GM18951 (cell line): ENCODE measurements at regions not wholly inside any gene's neighbourhood (a gene's known extent, or its start where the extent isn't known, plus 50 kb on each side); places are given as distances from the start of the nearest gene placed in this dataset.

Experiments used
- POLR2A ChIP-seq: IDR thresholded peaks from 4 replicates; pipeline ENCODE4 v1.6.1; 2011; ENCODE audit warnings: mild to moderate bottlenecking; ENCODE audit not compliant: insufficient read length, insufficient read depth; ENCODE audit errors: extremely low read depth
- in situ Hi-C: fragments of 300-500 bp; cut with MboI; formaldehyde crosslinking; loops from one replicate; pipeline ENCODE4 v1.12.0; 2022; ENCODE audit warnings: low sequenced_read_pairs, mixed read lengths, inconsistent platforms; ENCODE audit not compliant: unreplicated experiment

GRCh38 chr1:68324316-68324715, 92.0 kb upstream of the WLS start:
- TF ChIP-seq POLR2A = no peak

GRCh38 chr1:68322837-68323687, 90.7 kb upstream of the WLS start:
- no peak for TF ChIP-seq POLR2A
- in situ Hi-C loops = no loop called here

More at GRCh38 chr1:68324316-68324715, 92.0 kb upstream of the WLS start:
- in situ Hi-C loops = no loop called here

GRCh38 chr1:68322096-68322495, 89.8 kb upstream of the WLS start:
- in situ Hi-C loops = no loop called here

GRCh38 chr1:68321084-68321685, 88.9 kb upstream of the WLS start:
- in situ Hi-C loops = no loop called here
- TF ChIP-seq POLR2A = no peak

More at GRCh38 chr1:68322096-68322495, 89.8 kb upstream of the WLS start:
- no peak for TF ChIP-seq POLR2A

GRCh38 chr1:68320349-68320748, 88.0 kb upstream of the WLS start:
- in situ Hi-C loops = no loop called here
- TF ChIP-seq POLR2A = no peak

- in situ Hi-C loops = no loop called here
- TF ChIP-seq POLR2A = no peak
These were observed 87.6 kb upstream of the WLS start for GRCh38 chr1:68319907-68320306.

- in situ Hi-C loops = no loop called here
- TF ChIP-seq POLR2A = no peak
These were observed 85.2 kb upstream of the WLS start for GRCh38 chr1:68317543-68317942.

- TF ChIP-seq POLR2A = no peak
- in situ Hi-C loops = no loop called here
These were observed 81.9 kb upstream of the WLS start for GRCh38 chr1:68314151-68314780.

GRCh38 chr1:68313735-68314134, 81.4 kb upstream of the WLS start:
- in situ Hi-C loops = no loop called here
- no peak for TF ChIP-seq POLR2A

GRCh38 chr1:68308034-68308433, 75.7 kb upstream of the WLS start:
- no peak for TF ChIP-seq POLR2A
- in situ Hi-C loops = no loop called here

- in situ Hi-C loops = no loop called here
- TF ChIP-seq POLR2A = no peak
These were observed 75.1 kb upstream of the WLS start for GRCh38 chr1:68307378-68307787.

- in situ Hi-C loops = no loop called here
- TF ChIP-seq POLR2A = no peak
These were observed 69.2 kb upstream of the WLS start for GRCh38 chr1:68301471-68302001.

GRCh38 chr1:68294367-68295066, 62.2 kb upstream of the WLS start:
- in situ Hi-C loops = no loop called here
- TF ChIP-seq POLR2A = no peak
